ENCODE measurements at regions not wholly inside any gene's neighbourhood (a gene's known extent, or its start where the extent isn't known, plus 50 kb on each side); places are given as distances from the start of the nearest gene placed in this dataset.

DNA sequence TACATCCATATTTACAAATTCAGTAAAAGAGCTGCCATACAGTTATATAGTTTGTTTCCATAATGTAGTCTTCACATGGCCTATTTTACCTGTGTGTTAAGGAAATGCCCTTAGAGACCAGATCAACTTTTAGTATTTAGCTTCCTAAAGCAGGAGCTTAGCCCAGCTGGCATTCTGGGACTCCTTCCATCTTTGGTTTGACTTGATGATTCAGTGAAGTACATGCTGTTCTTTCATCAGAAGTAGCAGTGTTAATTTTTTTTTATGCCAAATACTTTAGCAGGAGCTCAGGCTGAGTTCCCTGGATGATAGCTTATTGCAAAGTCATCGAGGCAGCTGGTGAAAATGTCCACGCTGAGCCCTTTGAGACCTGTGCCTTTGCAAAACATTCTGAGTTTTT is 101.0 kb downstream of the FOXG1 start:
- no peaks in the 10 kb centered on the region for H3K36me3 ChIP-seq (ENCODE audit: control insufficient read depth, insufficient read depth, low read length)
- no peak overlapping the region for H3K4me3 ChIP-seq (ENCODE audit: low read depth, low read length)
- TF ChIP-seq, protein P1, sequence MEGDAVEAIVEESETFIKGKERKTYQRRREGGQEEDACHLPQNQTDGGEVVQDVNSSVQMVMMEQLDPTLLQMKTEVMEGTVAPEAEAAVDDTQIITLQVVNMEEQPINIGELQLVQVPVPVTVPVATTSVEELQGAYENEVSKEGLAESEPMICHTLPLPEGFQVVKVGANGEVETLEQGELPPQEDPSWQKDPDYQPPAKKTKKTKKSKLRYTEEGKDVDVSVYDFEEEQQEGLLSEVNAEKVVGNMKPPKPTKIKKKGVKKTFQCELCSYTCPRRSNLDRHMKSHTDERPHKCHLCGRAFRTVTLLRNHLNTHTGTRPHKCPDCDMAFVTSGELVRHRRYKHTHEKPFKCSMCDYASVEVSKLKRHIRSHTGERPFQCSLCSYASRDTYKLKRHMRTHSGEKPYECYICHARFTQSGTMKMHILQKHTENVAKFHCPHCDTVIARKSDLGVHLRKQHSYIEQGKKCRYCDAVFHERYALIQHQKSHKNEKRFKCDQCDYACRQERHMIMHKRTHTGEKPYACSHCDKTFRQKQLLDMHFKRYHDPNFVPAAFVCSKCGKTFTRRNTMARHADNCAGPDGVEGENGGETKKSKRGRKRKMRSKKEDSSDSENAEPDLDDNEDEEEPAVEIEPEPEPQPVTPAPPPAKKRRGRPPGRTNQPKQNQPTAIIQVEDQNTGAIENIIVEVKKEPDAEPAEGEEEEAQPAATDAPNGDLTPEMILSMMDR (IDR thresholded peaks at IDR 0.05; ENCODE audit: insufficient read depth, low read length, poor library complexity, severe bottlenecking): no peak
- DNase-seq (ENCODE audit: low read depth): no peak
- no peaks in the 10 kb centered on the region for H3K27me3 ChIP-seq (ENCODE audit: control insufficient read depth, insufficient read depth, low read length)

DNA sequence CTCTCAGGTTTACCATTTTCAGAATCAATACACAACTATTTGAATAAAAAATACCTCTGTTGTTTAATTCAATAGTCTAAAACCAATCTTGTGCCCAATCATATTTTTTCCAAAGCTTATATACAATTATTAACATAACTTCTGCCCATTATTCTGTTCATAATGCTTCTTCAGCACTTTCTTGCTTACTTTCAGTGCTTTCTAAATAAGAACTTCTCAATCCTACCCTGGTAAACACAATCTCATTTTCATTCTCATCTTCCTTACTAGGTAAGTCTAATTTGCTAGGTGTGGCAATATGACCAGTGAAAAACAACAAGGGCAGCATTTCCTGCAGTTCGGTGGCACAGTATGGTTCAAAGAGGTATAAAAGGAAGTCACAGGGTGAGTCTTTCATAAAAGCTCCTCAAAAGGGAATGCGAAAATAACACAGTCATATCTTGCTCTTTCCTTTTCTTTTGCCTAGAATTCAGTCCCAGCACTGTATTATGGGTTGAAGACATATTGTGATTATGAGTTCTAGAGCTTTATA is 103.5 kb downstream of the FOXG1 start:
- no peak overlapping the region for H3K4me3 ChIP-seq (ENCODE audit: low read depth, low read length)
- H3K36me3 ChIP-seq (ENCODE audit: control insufficient read depth, insufficient read depth, low read length): no peaks in the 10 kb centered on the region
- no peaks in the 10 kb centered on the region for H3K27me3 ChIP-seq (ENCODE audit: control insufficient read depth, insufficient read depth, low read length)
- DNase-seq (ENCODE audit: low read depth): no peak
- TF ChIP-seq, protein P1 (IDR thresholded peaks at IDR 0.05; ENCODE audit: insufficient read depth, low read length, poor library complexity, severe bottlenecking): no peak

DNA sequence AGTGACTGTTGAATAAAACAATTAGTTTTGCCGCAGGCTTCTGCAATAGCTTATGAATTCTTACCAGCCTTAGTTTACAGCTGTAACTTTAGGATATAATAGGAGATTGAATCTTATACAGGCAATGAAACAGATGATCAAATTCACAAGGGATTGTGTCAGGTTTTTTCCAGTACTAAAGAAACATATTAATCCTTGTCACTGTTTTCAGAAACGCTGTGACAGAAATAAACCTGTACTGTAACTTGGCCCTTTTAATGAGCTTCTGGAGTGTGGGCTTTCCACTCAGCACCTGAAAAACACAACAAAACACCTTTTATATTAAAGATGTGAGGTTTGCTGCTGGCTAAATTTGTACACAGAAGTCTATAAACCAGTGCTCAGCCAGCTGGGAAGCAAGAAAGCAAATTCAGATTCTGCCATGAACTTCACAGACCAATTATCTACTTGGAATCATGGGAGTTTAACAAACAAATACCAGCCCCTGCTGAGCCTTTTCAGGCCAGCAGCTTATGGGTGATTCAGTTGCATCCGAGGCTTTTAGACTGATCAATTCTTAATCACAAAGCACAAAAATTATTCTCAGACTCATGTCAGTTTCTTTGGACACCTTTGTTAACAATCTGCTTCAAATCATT is 109.5 kb downstream of the FOXG1 start:
- Histone ChIP-seq H3K36me3 (ENCODE audit: control insufficient read depth, insufficient read depth, low read length) (no peaks in the 10 kb centered on the region), H3K4me3 (ENCODE audit: low read depth, low read length) (no peak overlapping the region), H3K27me3 (ENCODE audit: control insufficient read depth, insufficient read depth, low read length) (no peaks in the 10 kb centered on the region)
- no peak for DNase-seq (ENCODE audit: low read depth)
- TF ChIP-seq, protein P1 (IDR thresholded peaks at IDR 0.05; ENCODE audit: insufficient read depth, low read length, poor library complexity, severe bottlenecking): no peak

DNA sequence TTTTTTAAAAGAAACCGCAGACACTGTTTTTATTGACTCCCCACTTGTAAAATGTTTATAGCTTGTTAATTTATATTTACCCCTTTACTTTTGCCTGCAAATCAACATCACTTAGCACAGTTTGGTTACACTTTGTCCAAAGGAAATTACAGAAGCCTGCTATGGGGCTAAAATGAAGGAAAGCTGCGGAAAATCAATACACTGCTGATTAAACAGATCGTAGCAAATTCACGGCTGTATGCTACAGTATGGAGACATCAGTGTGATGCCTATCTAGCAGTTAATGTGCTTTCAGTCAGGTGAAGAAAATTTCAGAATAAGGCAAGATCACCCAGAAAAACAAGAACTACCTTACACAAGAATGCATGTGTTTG is 110.0 kb downstream of the FOXG1 start:
- H3K27me3 ChIP-seq (ENCODE audit: control insufficient read depth, insufficient read depth, low read length): no peaks in the 10 kb centered on the region
- TF ChIP-seq, protein P1 (IDR thresholded peaks at IDR 0.05; ENCODE audit: insufficient read depth, low read length, poor library complexity, severe bottlenecking): no peak
- H3K36me3 ChIP-seq (ENCODE audit: control insufficient read depth, insufficient read depth, low read length): no peaks in the 10 kb centered on the region
- no peak overlapping the region for H3K4me3 ChIP-seq (ENCODE audit: low read depth, low read length)
- no peak for DNase-seq (ENCODE audit: low read depth)

DNA sequence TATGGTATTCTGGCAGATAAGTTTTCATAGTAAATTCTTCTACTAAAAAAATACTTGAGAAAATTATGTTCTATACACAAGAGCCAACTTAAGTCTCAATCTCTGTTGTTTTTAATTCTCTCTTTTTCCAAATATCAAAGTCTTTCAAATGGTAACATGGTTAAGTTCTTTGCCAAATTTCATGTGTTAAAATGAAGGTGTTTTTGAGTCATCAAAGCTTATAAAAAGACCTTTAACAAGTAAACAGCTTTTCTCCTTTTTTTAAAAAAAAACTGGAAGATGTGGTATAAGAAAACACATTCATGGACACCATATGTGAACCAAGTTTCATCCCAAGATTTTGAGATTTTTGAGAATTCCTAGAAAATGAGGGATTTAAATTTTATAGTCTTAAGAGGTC is 111.3 kb downstream of the FOXG1 start:
- TF ChIP-seq, protein P1 (IDR thresholded peaks at IDR 0.05; ENCODE audit: insufficient read depth, low read length, poor library complexity, severe bottlenecking): no peak
- Histone ChIP-seq H3K4me3 (ENCODE audit: low read depth, low read length) (no peak overlapping the region), H3K27me3 (ENCODE audit: control insufficient read depth, insufficient read depth, low read length) (no peaks in the 10 kb centered on the region), H3K36me3 (ENCODE audit: control insufficient read depth, insufficient read depth, low read length) (no peaks in the 10 kb centered on the region)
- DNase-seq (ENCODE audit: low read depth): no peak

DNA sequence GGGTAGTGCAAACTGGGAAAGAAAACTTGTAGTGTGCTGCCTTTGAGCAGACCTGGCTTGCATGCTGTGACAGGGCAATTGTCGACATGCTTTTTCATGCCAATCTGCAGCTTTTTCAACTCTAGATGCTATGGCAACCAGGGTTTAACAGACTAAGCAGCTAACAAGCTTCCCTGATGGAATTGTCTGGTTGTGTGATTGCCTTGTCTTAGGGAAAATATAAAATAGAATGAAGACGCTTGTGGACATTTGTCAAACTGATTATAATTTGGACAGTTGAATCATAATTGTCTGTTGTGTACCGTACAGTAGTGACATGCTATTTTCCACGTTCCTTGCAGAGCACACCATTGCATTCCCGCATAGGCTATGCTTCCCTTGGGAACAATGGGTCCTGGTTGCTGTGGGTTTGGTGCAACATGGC is 113.0 kb downstream of the FOXG1 start:
- DNase-seq (ENCODE audit: low read depth): no peak
- Histone ChIP-seq H3K36me3 (ENCODE audit: control insufficient read depth, insufficient read depth, low read length) (no peaks in the 10 kb centered on the region), H3K27me3 (ENCODE audit: control insufficient read depth, insufficient read depth, low read length) (no peaks in the 10 kb centered on the region), H3K4me3 (ENCODE audit: low read depth, low read length) (no peak overlapping the region)
- TF ChIP-seq, protein P1 (IDR thresholded peaks at IDR 0.05; ENCODE audit: insufficient read depth, low read length, poor library complexity, severe bottlenecking): no peak
